ENCODE measurements at regions not wholly inside any gene's neighbourhood (a gene's known extent, or its start where the extent isn't known, plus 50 kb on each side); places are given as distances from the start of the nearest gene placed in this dataset.

GRCh38 chr13:30107121-30107520 lies 200.2 kb downstream of the KATNAL1 start:
- no peak overlapping the region for H3K4me3 Mint-ChIP-seq
- no peak for DNase-seq
- H3K27me3 Mint-ChIP-seq = no peaks in the 10 kb centered on the region
- H3K27ac Mint-ChIP-seq = peak overlapping the region; percentile 32
- no peaks in the 10 kb centered on the region for H3K9me3 Mint-ChIP-seq
- no peaks in the 10 kb centered on the region for H3K36me3 Mint-ChIP-seq (ENCODE audit: low read depth)
- H3K4me1 Mint-ChIP-seq = no peaks in the 10 kb centered on the region
- no peak for ATAC-seq

GRCh38 chr13:30105381-30105780 lies 202.0 kb downstream of the KATNAL1 start:
- Mint-ChIP-seq H3K4me3 (no peak overlapping the region), H3K36me3 (ENCODE audit: low read depth) (no peaks in the 10 kb centered on the region), H3K4me1 (no peaks in the 10 kb centered on the region), H3K27me3 (no peaks in the 10 kb centered on the region), H3K27ac (no peak overlapping the region), H3K9me3 (no peaks in the 10 kb centered on the region)
- DNase-seq = no peak
- ATAC-seq = no peak

GRCh38 chr13:30103161-30103840 lies 204.1 kb downstream of the KATNAL1 start:
- Mint-ChIP-seq H3K4me1 (no peaks in the 10 kb centered on the region), H3K4me3 (no peak overlapping the region), H3K9me3 (no peaks in the 10 kb centered on the region), H3K27me3 (no peaks in the 10 kb centered on the region), H3K27ac (no peak overlapping the region), H3K36me3 (ENCODE audit: low read depth) (no peaks in the 10 kb centered on the region)
- DNase-seq (no peak), ATAC-seq (no peak)

GRCh38 chr13:30100226-30100625 lies 207.1 kb downstream of the KATNAL1 start:
- Mint-ChIP-seq H3K27me3 (no peaks in the 10 kb centered on the region), H3K9me3 (no peaks in the 10 kb centered on the region), H3K4me1 (no peaks in the 10 kb centered on the region), H3K4me3 (no peak overlapping the region), H3K36me3 (ENCODE audit: low read depth) (no peaks in the 10 kb centered on the region), H3K27ac (no peak overlapping the region)
- DNase-seq (no peak), ATAC-seq (no peak)

- Mint-ChIP-seq H3K4me1 (no peaks in the 10 kb centered on the region), H3K36me3 (ENCODE audit: low read depth) (no peaks in the 10 kb centered on the region), H3K27ac (no peak overlapping the region), H3K9me3 (no peaks in the 10 kb centered on the region), H3K4me3 (no peak overlapping the region), H3K27me3 (no peaks in the 10 kb centered on the region)
- no peak for DNase-seq
- no peak for ATAC-seq
Observed at GRCh38 chr13:30097701-30098100, 209.7 kb downstream of the KATNAL1 start.

- H3K4me3 Mint-ChIP-seq = no peak overlapping the region
- H3K36me3 Mint-ChIP-seq (ENCODE audit: low read depth) = no peaks in the 10 kb centered on the region
- no peaks in the 10 kb centered on the region for H3K27me3 Mint-ChIP-seq
- ATAC-seq (no peak), DNase-seq (no peak)
- H3K27ac Mint-ChIP-seq = no peak overlapping the region
- H3K9me3 Mint-ChIP-seq = no peaks in the 10 kb centered on the region
- H3K4me1 Mint-ChIP-seq = no peaks in the 10 kb centered on the region
Observed at GRCh38 chr13:30097089-30097488, 210.3 kb downstream of the KATNAL1 start.

GRCh38 chr13:30094015-30094414 lies 213.3 kb downstream of the KATNAL1 start:
- no peaks in the 10 kb centered on the region for H3K27me3 Mint-ChIP-seq
- DNase-seq = no peak
- H3K4me3 Mint-ChIP-seq = no peak overlapping the region
- H3K4me1 Mint-ChIP-seq = no peaks in the 10 kb centered on the region
- H3K9me3 Mint-ChIP-seq = no peaks in the 10 kb centered on the region
- ATAC-seq = no peak
- H3K27ac Mint-ChIP-seq = no peak overlapping the region
- H3K36me3 Mint-ChIP-seq (ENCODE audit: low read depth) = no peaks in the 10 kb centered on the region

GRCh38 chr13:30093236-30093635 lies 214.1 kb downstream of the KATNAL1 start:
- Mint-ChIP-seq H3K4me3 (no peak overlapping the region), H3K27me3 (no peaks in the 10 kb centered on the region)

GRCh38 chr13:30091691-30092090 lies 215.7 kb downstream of the KATNAL1 start:
- Mint-ChIP-seq H3K9me3 (no peaks in the 10 kb centered on the region), H3K27me3 (no peaks in the 10 kb centered on the region), H3K4me1 (no peaks in the 10 kb centered on the region), H3K27ac (no peak overlapping the region), H3K36me3 (ENCODE audit: low read depth) (no peaks in the 10 kb centered on the region), H3K4me3 (no peak overlapping the region)
- DNase-seq (no peak), ATAC-seq (no peak)

More at GRCh38 chr13:30093236-30093635, 214.1 kb downstream of the KATNAL1 start:
- ATAC-seq (no peak), DNase-seq (no peak)
- H3K9me3 Mint-ChIP-seq = no peaks in the 10 kb centered on the region
- H3K27ac Mint-ChIP-seq = no peak overlapping the region
- no peaks in the 10 kb centered on the region for H3K36me3 Mint-ChIP-seq (ENCODE audit: low read depth)
- no peaks in the 10 kb centered on the region for H3K4me1 Mint-ChIP-seq

- ATAC-seq = no peak
- Mint-ChIP-seq H3K9me3 (no peaks in the 10 kb centered on the region), H3K4me1 (no peaks in the 10 kb centered on the region), H3K36me3 (ENCODE audit: low read depth) (no peaks in the 10 kb centered on the region), H3K4me3 (no peak overlapping the region), H3K27me3 (no peaks in the 10 kb centered on the region), H3K27ac (no peak overlapping the region)
- no peak for DNase-seq
Observed at GRCh38 chr13:30091035-30091434, 216.3 kb downstream of the KATNAL1 start.

- Mint-ChIP-seq H3K4me3 (no peak overlapping the region), H3K9me3 (no peaks in the 10 kb centered on the region), H3K27ac (no peak overlapping the region), H3K4me1 (no peaks in the 10 kb centered on the region), H3K27me3 (peaks cover 3% of the 10 kb centered on the region), H3K36me3 (ENCODE audit: low read depth) (no peaks in the 10 kb centered on the region)
- no peak for DNase-seq
- no peak for ATAC-seq
Observed at GRCh38 chr13:30088312-30088855, 219.0 kb downstream of the KATNAL1 start.

GRCh38 chr13:30085087-30085486 lies 222.3 kb downstream of the KATNAL1 start:
- Mint-ChIP-seq H3K27ac (no peak overlapping the region), H3K4me1 (no peaks in the 10 kb centered on the region), H3K27me3 (peaks cover 4% of the 10 kb centered on the region), H3K4me3 (no peak overlapping the region), H3K9me3 (no peaks in the 10 kb centered on the region), H3K36me3 (ENCODE audit: low read depth) (no peaks in the 10 kb centered on the region)
- no peak for DNase-seq
- ATAC-seq = no peak

GRCh38 chr13:30082391-30082790 lies 225.0 kb downstream of the KATNAL1 start:
- Mint-ChIP-seq H3K4me3 (no peak overlapping the region), H3K9me3 (no peaks in the 10 kb centered on the region), H3K27ac (no peak overlapping the region), H3K27me3 (peaks cover 4% of the 10 kb centered on the region), H3K36me3 (ENCODE audit: low read depth) (no peaks in the 10 kb centered on the region), H3K4me1 (no peaks in the 10 kb centered on the region)
- ATAC-seq = no peak
- no peak for DNase-seq

GRCh38 chr13:30081331-30081730 lies 226.0 kb downstream of the KATNAL1 start:
- DNase-seq = no peak
- H3K9me3 Mint-ChIP-seq = no peaks in the 10 kb centered on the region
- H3K27ac Mint-ChIP-seq = no peak overlapping the region
- H3K36me3 Mint-ChIP-seq (ENCODE audit: low read depth) = no peaks in the 10 kb centered on the region
- peaks cover 4% of the 10 kb centered on the region for H3K27me3 Mint-ChIP-seq
- ATAC-seq = no peak
- no peaks in the 10 kb centered on the region for H3K4me1 Mint-ChIP-seq
- no peak overlapping the region for H3K4me3 Mint-ChIP-seq

- ATAC-seq (no peak), DNase-seq (no peak)
- H3K27me3 Mint-ChIP-seq = peaks cover 4% of the 10 kb centered on the region
- H3K4me1 Mint-ChIP-seq = no peaks in the 10 kb centered on the region
- H3K36me3 Mint-ChIP-seq (ENCODE audit: low read depth) = no peaks in the 10 kb centered on the region
- no peak overlapping the region for H3K4me3 Mint-ChIP-seq
- H3K9me3 Mint-ChIP-seq = no peaks in the 10 kb centered on the region
- H3K27ac Mint-ChIP-seq = no peak overlapping the region
Observed at GRCh38 chr13:30079501-30079900, 227.8 kb downstream of the KATNAL1 start.

- Mint-ChIP-seq H3K9me3 (no peaks in the 10 kb centered on the region), H3K27ac (no peak overlapping the region), H3K36me3 (ENCODE audit: low read depth) (no peaks in the 10 kb centered on the region), H3K27me3 (no peaks in the 10 kb centered on the region), H3K4me3 (no peak overlapping the region), H3K4me1 (no peaks in the 10 kb centered on the region)
- no peak for DNase-seq
- no peak for ATAC-seq
Observed at GRCh38 chr13:30078059-30078458, 227.6 kb upstream of the UBL3 start.

Data from activated naive CD8-positive, alpha-beta T cell treated with anti-CD3 and anti-CD28 coated beads, Interleukin-2, amount 50 U/mL, for 24 hours (primary cell).